Endodermal cell (in vitro differentiated cells): ENCODE measurements at regions not wholly inside any gene's neighbourhood (a gene's known extent, or its start where the extent isn't known, plus 50 kb on each side); places are given as distances from the start of the nearest gene placed in this dataset.

ENCODE experiments used
- DNase-seq: peaks from one replicate; pipeline ENCODE4 v3.0.0-alpha.2; 2017
- H3K27ac ChIP-seq: 2 replicates; pipeline ENCODE4 v1.5.1; 2013; ENCODE audit warnings: mild to moderate bottlenecking, low read depth, low read length, moderate library complexity
- H3K27me3 ChIP-seq: 2 replicates; pipeline ENCODE4 v1.6.1; 2013; ENCODE audit warnings: mild to moderate bottlenecking, low read length, moderate library complexity; ENCODE audit not compliant: insufficient read depth, control insufficient read depth, poor library complexity, severe bottlenecking
- H3K36me3 ChIP-seq: 2 replicates; pipeline ENCODE4 v1.7.0; 2013; ENCODE audit warnings: mild to moderate bottlenecking, low read length, moderate library complexity; ENCODE audit not compliant: control insufficient read depth, insufficient read depth
- H3K4me1 ChIP-seq: one replicate; pipeline ENCODE4 v1.7.0; 2013; ENCODE audit warnings: low read length; ENCODE audit not compliant: control insufficient read depth, insufficient read depth
- H3K4me3 ChIP-seq: 2 replicates; pipeline ENCODE4 v1.5.1; 2013; ENCODE audit warnings: mild to moderate bottlenecking, low read length, moderate library complexity
- H3K9ac ChIP-seq: 2 replicates; pipeline ENCODE4 v1.6.1; 2013; ENCODE audit warnings: mild to moderate bottlenecking, low read length, moderate library complexity; ENCODE audit not compliant: poor library complexity, severe bottlenecking; ENCODE audit errors: extremely low read depth
- H3K9me3 ChIP-seq: 2 replicates; pipeline ENCODE4 v1.6.1; 2013; ENCODE audit warnings: mild to moderate bottlenecking, low read length, moderate library complexity; ENCODE audit not compliant: control insufficient read depth
- H3K27ac Mint-ChIP-seq: 2 replicates; pipeline ENCODE4 v1.8.0; 2020; ENCODE audit warnings: mixed read lengths
- H3K27me3 Mint-ChIP-seq: 2 replicates; pipeline ENCODE4 v1.8.0; 2021; ENCODE audit warnings: mild to moderate bottlenecking, mixed read lengths; ENCODE audit not compliant: insufficient read depth
- H3K36me3 Mint-ChIP-seq: 2 replicates; pipeline ENCODE4 v1.8.0; 2020; ENCODE audit warnings: low read depth, mixed read lengths
- H3K4me1 Mint-ChIP-seq: 2 replicates; pipeline ENCODE4 v1.8.0; 2020; ENCODE audit warnings: mixed read lengths
- H3K4me3 Mint-ChIP-seq: 2 replicates; pipeline ENCODE4 v1.8.0; 2020; ENCODE audit warnings: mild to moderate bottlenecking, moderate library complexity, mixed read lengths
- H3K9me3 Mint-ChIP-seq: 2 replicates; pipeline ENCODE4 v1.8.0; 2020; ENCODE audit warnings: mild to moderate bottlenecking, mixed read lengths
- WGBS, 2 experiments: methylation state at CpG; one replicate each; pipeline versions ENCODE4 v1.1.5 to v1.1.7; 2013; ENCODE audit warnings: missing lambda C conversion rate in 2 of 2, mixed read lengths in 1 of 2; ENCODE audit not compliant: insufficient coverage in 1 of 2, insufficient read length in 1 of 2; 5-methylcytosine and 5-hydroxymethylcytosine counted together
- TF ChIP-seq, protein P1 (sequence below): fragments of 200-600 bp; sonication (generic); conservative IDR thresholded peaks from 2 replicates; pipeline ENCODE4 v1.5.0; 2021; ENCODE audit warnings: antibody characterized with exemption, mild to moderate bottlenecking

DNA sequence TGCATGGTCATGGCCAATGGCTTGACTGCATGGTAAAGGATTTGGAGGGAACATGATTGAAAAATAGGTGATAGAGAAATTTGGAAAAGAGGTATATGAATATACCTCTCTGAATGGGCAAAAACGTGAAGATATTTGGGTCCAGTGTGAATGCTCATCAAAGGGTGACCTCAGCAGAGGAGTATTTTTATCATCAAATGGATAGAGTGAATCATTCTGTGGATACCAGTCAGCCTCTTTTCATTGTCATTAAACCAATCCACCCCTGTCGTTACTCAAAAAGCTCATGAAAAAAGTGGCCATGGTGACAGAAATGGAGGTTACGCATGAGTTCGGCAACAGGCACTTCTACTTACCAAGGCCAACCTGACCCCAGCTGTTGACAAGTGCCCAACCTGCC is 1074.7 kb downstream of the TSN start:
- H3K9me3 Mint-ChIP-seq = no peaks in the 10 kb centered on the region
- H3K27ac Mint-ChIP-seq = no peak overlapping the region
- Histone ChIP-seq H3K36me3 (no peaks in the 10 kb centered on the region), H3K9me3 (no peaks in the 10 kb centered on the region), H3K4me3 (no peak overlapping the region), H3K27ac (no peak overlapping the region), H3K4me1 (no peaks in the 10 kb centered on the region), H3K27me3 (no peaks in the 10 kb centered on the region), H3K9ac (no peak overlapping the region)
- 91 to 100% methylated on average over 2 to 4 of the region's 4 CpGs for WGBS, 2 experiments
- H3K4me1 Mint-ChIP-seq = no peaks in the 10 kb centered on the region
- no peaks in the 10 kb centered on the region for H3K27me3 Mint-ChIP-seq
- no peaks in the 10 kb centered on the region for H3K36me3 Mint-ChIP-seq
- TF ChIP-seq, protein P1, sequence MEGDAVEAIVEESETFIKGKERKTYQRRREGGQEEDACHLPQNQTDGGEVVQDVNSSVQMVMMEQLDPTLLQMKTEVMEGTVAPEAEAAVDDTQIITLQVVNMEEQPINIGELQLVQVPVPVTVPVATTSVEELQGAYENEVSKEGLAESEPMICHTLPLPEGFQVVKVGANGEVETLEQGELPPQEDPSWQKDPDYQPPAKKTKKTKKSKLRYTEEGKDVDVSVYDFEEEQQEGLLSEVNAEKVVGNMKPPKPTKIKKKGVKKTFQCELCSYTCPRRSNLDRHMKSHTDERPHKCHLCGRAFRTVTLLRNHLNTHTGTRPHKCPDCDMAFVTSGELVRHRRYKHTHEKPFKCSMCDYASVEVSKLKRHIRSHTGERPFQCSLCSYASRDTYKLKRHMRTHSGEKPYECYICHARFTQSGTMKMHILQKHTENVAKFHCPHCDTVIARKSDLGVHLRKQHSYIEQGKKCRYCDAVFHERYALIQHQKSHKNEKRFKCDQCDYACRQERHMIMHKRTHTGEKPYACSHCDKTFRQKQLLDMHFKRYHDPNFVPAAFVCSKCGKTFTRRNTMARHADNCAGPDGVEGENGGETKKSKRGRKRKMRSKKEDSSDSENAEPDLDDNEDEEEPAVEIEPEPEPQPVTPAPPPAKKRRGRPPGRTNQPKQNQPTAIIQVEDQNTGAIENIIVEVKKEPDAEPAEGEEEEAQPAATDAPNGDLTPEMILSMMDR = no peak
- H3K4me3 Mint-ChIP-seq = no peak overlapping the region
- no peak for DNase-seq

GRCh38 chr2:122831649-122832048 is 1076.2 kb downstream of the TSN start:
- Mint-ChIP-seq H3K27ac (no peak overlapping the region), H3K36me3 (no peaks in the 10 kb centered on the region), H3K4me3 (no peak overlapping the region), H3K4me1 (no peaks in the 10 kb centered on the region), H3K27me3 (no peaks in the 10 kb centered on the region), H3K9me3 (no peaks in the 10 kb centered on the region)
- TF ChIP-seq, protein P1 = no peak
- H3K4me3 ChIP-seq = no peak overlapping the region
- H3K27me3 ChIP-seq = no peaks in the 10 kb centered on the region
- DNase-seq = no peak
- H3K4me1 ChIP-seq = no peaks in the 10 kb centered on the region
- H3K36me3 ChIP-seq = no peaks in the 10 kb centered on the region
- no peak overlapping the region for H3K9ac ChIP-seq
- no peak overlapping the region for H3K27ac ChIP-seq
- no peaks in the 10 kb centered on the region for H3K9me3 ChIP-seq
- WGBS, 2 experiments = 86 to 89% methylated on average over 1 to 2 of the region's 2 CpGs

GRCh38 chr2:122843503-122843902 is 1088.1 kb downstream of the TSN start:
- Mint-ChIP-seq H3K9me3 (no peaks in the 10 kb centered on the region), H3K27ac (no peak overlapping the region), H3K4me1 (peaks cover 10% of the 10 kb centered on the region), H3K4me3 (no peak overlapping the region), H3K27me3 (no peaks in the 10 kb centered on the region), H3K36me3 (no peaks in the 10 kb centered on the region)
- 66 to 91% methylated on average over 2 to 3 of the region's 3 CpGs for WGBS, 2 experiments
- Histone ChIP-seq H3K4me3 (no peak overlapping the region), H3K9ac (no peak overlapping the region), H3K4me1 (peaks cover 4% of the 10 kb centered on the region), H3K9me3 (peaks cover 4% of the 10 kb centered on the region), H3K27ac (no peak overlapping the region), H3K36me3 (no peaks in the 10 kb centered on the region), H3K27me3 (no peaks in the 10 kb centered on the region)
- DNase-seq = no peak
- TF ChIP-seq, protein P1 = no peak
